ENCODE measurements at regions not wholly inside any gene's neighbourhood (a gene's known extent, or its start where the extent isn't known, plus 50 kb on each side); places are given as distances from the start of the nearest gene placed in this dataset.

GRCh38 chr2:121131375-121131774 is 153.6 kb downstream of the TFCP2L1 start:
- TF ChIP-seq POLR2AphosphoS5 (IDR thresholded peaks at IDR 0.05; ENCODE audit: low read depth, low read length) (no peak), SIN3A (IDR thresholded peaks at IDR 0.05; ENCODE audit: borderline replicate concordance, insufficient read depth, low read length) (no peak)
